ENCODE measurements at regions not wholly inside any gene's neighbourhood (a gene's known extent, or its start where the extent isn't known, plus 50 kb on each side); places are given as distances from the start of the nearest gene placed in this dataset.

DNA sequence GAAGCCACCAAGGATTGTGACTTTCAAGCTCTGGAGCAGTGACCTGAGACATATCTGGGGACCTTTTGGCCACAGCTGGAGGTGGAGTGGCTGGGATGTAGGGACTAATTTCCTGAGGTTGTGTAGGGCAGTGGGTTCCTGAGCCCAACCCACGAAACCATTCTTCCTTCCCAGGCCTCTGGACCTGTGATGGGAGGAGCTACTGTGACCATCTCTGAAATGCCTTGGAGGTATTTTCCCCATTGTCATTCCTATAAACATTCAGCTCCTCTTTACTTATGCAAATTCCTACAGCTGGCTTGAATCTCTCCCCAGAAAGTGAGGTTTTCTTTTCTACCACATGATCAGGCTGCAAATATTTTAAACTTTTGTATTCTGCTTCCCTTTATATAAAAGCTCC is 172.6 kb downstream of the TUSC1 start:
- Histone ChIP-seq H3K9ac (ENCODE audit: control insufficient read depth, extremely low read depth, insufficient read depth, low read length) (no peak overlapping the region), H3K4me1 (ENCODE audit: control insufficient read depth, extremely low read depth, insufficient read depth, low read length) (no peaks in the 10 kb centered on the region), H3K4me2 (ENCODE audit: control insufficient read depth, extremely low read depth, insufficient read depth, low read depth, low read length) (no peak overlapping the region), H3K4me3 (ENCODE audit: control insufficient read depth in 2 of 3, extremely low read depth in 1 of 3, insufficient read depth in 2 of 3, low read depth in 1 of 3, low read length in 3 of 3) (no peak overlapping the region), H3K36me3 (ENCODE audit: control insufficient read depth in 2 of 2, extremely low read depth in 1 of 2, insufficient read depth in 2 of 2, low read length in 2 of 2) (no peaks in the 10 kb centered on the region), H3K27me3 (ENCODE audit: control insufficient read depth, extremely low read depth, insufficient read depth, low read length) (no peaks in the 10 kb centered on the region), H3K9me1 (ENCODE audit: control insufficient read depth, extremely low read depth, insufficient read depth, low read length) (no peaks in the 10 kb centered on the region), H3K27ac (ENCODE audit: control insufficient read depth, insufficient read depth, low read length) (no peak overlapping the region), H3K9me3 (ENCODE audit: control insufficient read depth, low read depth, low read length) (no peaks in the 10 kb centered on the region), H3K79me2 (ENCODE audit: control insufficient read depth, insufficient read depth, low read length) (no peaks in the 10 kb centered on the region), H2AFZ (ENCODE audit: control insufficient read depth, low read length) (no peak overlapping the region), H4K20me1 (ENCODE audit: control insufficient read depth, extremely low read depth, insufficient read depth, low read length) (no peaks in the 10 kb centered on the region)
- TF ChIP-seq EZH2 (IDR thresholded peaks at IDR 0.05; ENCODE audit: low read length), result no peak
- TF ChIP-seq, protein P1, sequence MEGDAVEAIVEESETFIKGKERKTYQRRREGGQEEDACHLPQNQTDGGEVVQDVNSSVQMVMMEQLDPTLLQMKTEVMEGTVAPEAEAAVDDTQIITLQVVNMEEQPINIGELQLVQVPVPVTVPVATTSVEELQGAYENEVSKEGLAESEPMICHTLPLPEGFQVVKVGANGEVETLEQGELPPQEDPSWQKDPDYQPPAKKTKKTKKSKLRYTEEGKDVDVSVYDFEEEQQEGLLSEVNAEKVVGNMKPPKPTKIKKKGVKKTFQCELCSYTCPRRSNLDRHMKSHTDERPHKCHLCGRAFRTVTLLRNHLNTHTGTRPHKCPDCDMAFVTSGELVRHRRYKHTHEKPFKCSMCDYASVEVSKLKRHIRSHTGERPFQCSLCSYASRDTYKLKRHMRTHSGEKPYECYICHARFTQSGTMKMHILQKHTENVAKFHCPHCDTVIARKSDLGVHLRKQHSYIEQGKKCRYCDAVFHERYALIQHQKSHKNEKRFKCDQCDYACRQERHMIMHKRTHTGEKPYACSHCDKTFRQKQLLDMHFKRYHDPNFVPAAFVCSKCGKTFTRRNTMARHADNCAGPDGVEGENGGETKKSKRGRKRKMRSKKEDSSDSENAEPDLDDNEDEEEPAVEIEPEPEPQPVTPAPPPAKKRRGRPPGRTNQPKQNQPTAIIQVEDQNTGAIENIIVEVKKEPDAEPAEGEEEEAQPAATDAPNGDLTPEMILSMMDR (optimal IDR thresholded peaks at IDR 0.05 in 1 of 3, IDR thresholded peaks at IDR 0.05 in 1 of 3, conservative IDR thresholded peaks at IDR 0.05 in 1 of 3; ENCODE audit: extremely low read depth in 1 of 3, insufficient read depth in 2 of 3, low read length in 3 of 3), result no peak
- DNase-seq (ENCODE audit: low read depth, low spot score) (no peak), FAIRE-seq (no peak)
- dilution Hi-C loops (cut with MboI; ENCODE audit: extremely low pct_ligation_motif_present, low sequenced_read_pairs), result no loop called here

DNA sequence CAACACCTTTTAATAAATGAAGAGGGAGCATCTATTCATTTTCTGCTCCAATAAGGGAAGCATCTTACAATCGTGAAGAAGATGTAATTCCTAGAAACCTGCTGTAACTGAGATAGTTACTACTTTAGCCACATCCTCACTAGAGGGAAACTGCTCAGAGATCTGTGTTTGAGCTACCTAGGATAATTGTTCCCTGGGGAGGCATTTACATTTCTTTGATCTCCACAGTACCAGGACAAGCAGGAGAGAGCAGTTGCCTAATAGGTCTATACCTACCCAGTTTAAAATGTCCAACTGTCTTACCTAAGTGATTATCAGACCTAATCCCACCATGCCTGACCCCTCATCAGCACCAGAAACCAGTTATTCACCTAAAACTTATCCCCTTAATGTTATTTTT is 196.9 kb downstream of the TUSC1 start:
- no peaks in the 10 kb centered on the region for H3K79me2 ChIP-seq (ENCODE audit: control insufficient read depth, insufficient read depth, low read length)
- H3K9me3 ChIP-seq (ENCODE audit: control insufficient read depth, low read depth, low read length), result no peaks in the 10 kb centered on the region
- H3K9ac ChIP-seq (ENCODE audit: control insufficient read depth, extremely low read depth, insufficient read depth, low read length), result no peak overlapping the region
- DNase-seq (ENCODE audit: low read depth, low spot score) (no peak), FAIRE-seq (no peak)
- dilution Hi-C loops (cut with MboI; ENCODE audit: extremely low pct_ligation_motif_present, low sequenced_read_pairs), result no loop called here
- no peak for TF ChIP-seq EZH2 (IDR thresholded peaks at IDR 0.05; ENCODE audit: low read length)
- TF ChIP-seq, protein P1 (optimal IDR thresholded peaks at IDR 0.05 in 1 of 3, IDR thresholded peaks at IDR 0.05 in 1 of 3, conservative IDR thresholded peaks at IDR 0.05 in 1 of 3; ENCODE audit: extremely low read depth in 1 of 3, insufficient read depth in 2 of 3, low read length in 3 of 3), result no peak
- H3K27me3 ChIP-seq (ENCODE audit: control insufficient read depth, extremely low read depth, insufficient read depth, low read length), result no peaks in the 10 kb centered on the region
- no peak overlapping the region for H3K4me3 ChIP-seq (ENCODE audit: control insufficient read depth in 2 of 3, extremely low read depth in 1 of 3, insufficient read depth in 2 of 3, low read depth in 1 of 3, low read length in 3 of 3)
- no peaks in the 10 kb centered on the region for H3K36me3 ChIP-seq (ENCODE audit: control insufficient read depth in 2 of 2, extremely low read depth in 1 of 2, insufficient read depth in 2 of 2, low read length in 2 of 2)
- no peak overlapping the region for H3K27ac ChIP-seq (ENCODE audit: control insufficient read depth, insufficient read depth, low read length)
- H3K4me2 ChIP-seq (ENCODE audit: control insufficient read depth, extremely low read depth, insufficient read depth, low read depth, low read length), result no peak overlapping the region
- no peaks in the 10 kb centered on the region for H3K9me1 ChIP-seq (ENCODE audit: control insufficient read depth, extremely low read depth, insufficient read depth, low read length)
- no peaks in the 10 kb centered on the region for H3K4me1 ChIP-seq (ENCODE audit: control insufficient read depth, extremely low read depth, insufficient read depth, low read length)
- H2AFZ ChIP-seq (ENCODE audit: control insufficient read depth, low read length), result no peak overlapping the region
- no peaks in the 10 kb centered on the region for H4K20me1 ChIP-seq (ENCODE audit: control insufficient read depth, extremely low read depth, insufficient read depth, low read length)
